ENCODE measurements at regions not wholly inside any gene's neighbourhood (a gene's known extent, or its start where the extent isn't known, plus 50 kb on each side); places are given as distances from the start of the nearest gene placed in this dataset.

- Histone ChIP-seq H3K27me3 (ENCODE audit: control insufficient read depth in 3 of 3, insufficient read depth in 3 of 3, low read length in 2 of 3) (no peaks in the 10 kb centered on the region), H3K4me3 (no peak overlapping the region)
- ATAC-seq (ENCODE audit: insufficient read depth, low FRiP score): no peak
Observed at GRCh38 chr6:50978380-50979170, 159.9 kb downstream of the TFAP2B start.

DNA sequence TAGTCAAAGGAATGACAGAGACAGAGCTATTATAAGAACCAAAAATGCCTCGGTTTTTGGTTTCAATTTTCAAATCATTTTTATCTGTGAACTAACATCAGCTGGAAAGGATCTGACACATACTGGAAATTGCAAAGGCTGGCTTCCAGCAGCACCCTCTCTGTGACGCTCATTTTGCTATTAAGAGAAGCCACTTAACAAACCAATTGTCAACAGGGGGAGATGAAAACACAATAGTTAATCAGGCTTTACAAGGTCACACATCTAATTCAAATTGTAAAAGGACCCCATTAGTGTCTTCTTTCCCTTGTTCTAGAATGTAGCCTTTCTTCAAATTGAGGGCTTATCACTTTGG is 160.5 kb downstream of the TFAP2B start:
- no peak for DNase-seq
- Histone ChIP-seq H3K36me3 (ENCODE audit: control insufficient read depth in 4 of 4, insufficient read depth in 4 of 4, low read length in 4 of 4) (no peaks in the 10 kb centered on the region), H3K4me1 (ENCODE audit: control insufficient read depth in 5 of 5, insufficient read depth in 5 of 5, low read length in 5 of 5) (no peaks in the 10 kb centered on the region)

More at GRCh38 chr6:50978380-50979170, 159.9 kb downstream of the TFAP2B start:
- TF ChIP-seq, protein P1, sequence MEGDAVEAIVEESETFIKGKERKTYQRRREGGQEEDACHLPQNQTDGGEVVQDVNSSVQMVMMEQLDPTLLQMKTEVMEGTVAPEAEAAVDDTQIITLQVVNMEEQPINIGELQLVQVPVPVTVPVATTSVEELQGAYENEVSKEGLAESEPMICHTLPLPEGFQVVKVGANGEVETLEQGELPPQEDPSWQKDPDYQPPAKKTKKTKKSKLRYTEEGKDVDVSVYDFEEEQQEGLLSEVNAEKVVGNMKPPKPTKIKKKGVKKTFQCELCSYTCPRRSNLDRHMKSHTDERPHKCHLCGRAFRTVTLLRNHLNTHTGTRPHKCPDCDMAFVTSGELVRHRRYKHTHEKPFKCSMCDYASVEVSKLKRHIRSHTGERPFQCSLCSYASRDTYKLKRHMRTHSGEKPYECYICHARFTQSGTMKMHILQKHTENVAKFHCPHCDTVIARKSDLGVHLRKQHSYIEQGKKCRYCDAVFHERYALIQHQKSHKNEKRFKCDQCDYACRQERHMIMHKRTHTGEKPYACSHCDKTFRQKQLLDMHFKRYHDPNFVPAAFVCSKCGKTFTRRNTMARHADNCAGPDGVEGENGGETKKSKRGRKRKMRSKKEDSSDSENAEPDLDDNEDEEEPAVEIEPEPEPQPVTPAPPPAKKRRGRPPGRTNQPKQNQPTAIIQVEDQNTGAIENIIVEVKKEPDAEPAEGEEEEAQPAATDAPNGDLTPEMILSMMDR (IDR thresholded peaks at IDR 0.05; ENCODE audit: control extremely low read depth, extremely low read depth): no peak
- H3K27ac ChIP-seq (ENCODE audit: low read depth in 1 of 2, low read length in 1 of 2): no peak overlapping the region
- DNase-seq: no peak
- H3K4me1 ChIP-seq (ENCODE audit: control insufficient read depth in 5 of 5, insufficient read depth in 5 of 5, low read length in 5 of 5): no peaks in the 10 kb centered on the region
- WGBS, 2 donors: 80 to 89% methylated on average over 4 of the region's 4 CpGs
- H3K9ac ChIP-seq (ENCODE audit: insufficient read depth in 1 of 2, low read length in 2 of 2): no peak overlapping the region
- no peaks in the 10 kb centered on the region for H3K36me3 ChIP-seq (ENCODE audit: control insufficient read depth in 4 of 4, insufficient read depth in 4 of 4, low read length in 4 of 4)
- no peaks in the 10 kb centered on the region for H3K9me3 ChIP-seq (ENCODE audit: control insufficient read depth in 4 of 4, insufficient read depth in 3 of 4, low read length in 3 of 4)

GRCh38 chr6:50984135-50984534 is 165.5 kb downstream of the TFAP2B start:
- no peak overlapping the region for H3K4me3 ChIP-seq
- no peak overlapping the region for H3K27ac ChIP-seq (ENCODE audit: low read depth in 1 of 2, low read length in 1 of 2)
- no peaks in the 10 kb centered on the region for H3K4me1 ChIP-seq (ENCODE audit: control insufficient read depth in 5 of 5, insufficient read depth in 5 of 5, low read length in 5 of 5)
- H3K9me3 ChIP-seq (ENCODE audit: control insufficient read depth in 4 of 4, insufficient read depth in 3 of 4, low read length in 3 of 4): no peaks in the 10 kb centered on the region
- H3K36me3 ChIP-seq (ENCODE audit: control insufficient read depth in 4 of 4, insufficient read depth in 4 of 4, low read length in 4 of 4): no peaks in the 10 kb centered on the region
- H3K9ac ChIP-seq (ENCODE audit: insufficient read depth in 1 of 2, low read length in 2 of 2): no peak overlapping the region
- ATAC-seq (ENCODE audit: insufficient read depth, low FRiP score) (no peak), DNase-seq (no peak)
- no peaks in the 10 kb centered on the region for H3K27me3 ChIP-seq (ENCODE audit: control insufficient read depth in 3 of 3, insufficient read depth in 3 of 3, low read length in 2 of 3)
- TF ChIP-seq, protein P1 (IDR thresholded peaks at IDR 0.05; ENCODE audit: control extremely low read depth, extremely low read depth): no peak
- 77 to 78% methylated on average over 3 of the region's 3 CpGs for WGBS, 2 donors

More for the DNA sequence above, 160.5 kb downstream of the TFAP2B start:
- TF ChIP-seq, protein P1 (IDR thresholded peaks at IDR 0.05; ENCODE audit: control extremely low read depth, extremely low read depth): no peak
- H3K4me3 ChIP-seq: no peak overlapping the region
- no peaks in the 10 kb centered on the region for H3K9me3 ChIP-seq (ENCODE audit: control insufficient read depth in 4 of 4, insufficient read depth in 3 of 4, low read length in 3 of 4)
- no peak overlapping the region for H3K27ac ChIP-seq (ENCODE audit: low read depth in 1 of 2, low read length in 1 of 2)
- no peak for ATAC-seq (ENCODE audit: insufficient read depth, low FRiP score)
- 58 to 80% methylated on average over 2 of the region's 2 CpGs for WGBS, 2 donors
- no peak overlapping the region for H3K9ac ChIP-seq (ENCODE audit: insufficient read depth in 1 of 2, low read length in 2 of 2)
- no peaks in the 10 kb centered on the region for H3K27me3 ChIP-seq (ENCODE audit: control insufficient read depth in 3 of 3, insufficient read depth in 3 of 3, low read length in 2 of 3)

DNA sequence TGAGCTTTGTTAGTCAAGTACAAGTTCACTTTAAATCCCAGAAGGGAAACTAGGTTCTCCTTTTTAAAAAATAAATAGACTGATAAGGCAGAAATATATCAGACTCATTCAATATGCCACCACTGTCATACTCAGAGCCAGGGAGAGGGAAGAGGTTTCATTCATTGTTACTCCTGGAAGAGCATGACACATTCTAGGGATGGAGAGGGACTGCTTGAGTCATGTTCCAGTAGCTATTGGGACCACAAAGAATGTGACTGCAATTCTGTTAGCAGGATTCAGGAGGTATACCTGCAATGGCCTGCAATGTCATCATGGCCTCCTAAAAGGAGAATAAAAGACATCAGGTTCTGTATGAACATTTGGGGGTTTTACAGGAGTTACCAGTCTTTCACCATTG is 167.6 kb downstream of the TFAP2B start:
- no peak for ATAC-seq (ENCODE audit: insufficient read depth, low FRiP score)
- no peaks in the 10 kb centered on the region for H3K27me3 ChIP-seq (ENCODE audit: control insufficient read depth in 3 of 3, insufficient read depth in 3 of 3, low read length in 2 of 3)
- no peaks in the 10 kb centered on the region for H3K36me3 ChIP-seq (ENCODE audit: control insufficient read depth in 4 of 4, insufficient read depth in 4 of 4, low read length in 4 of 4)
- H3K9me3 ChIP-seq (ENCODE audit: control insufficient read depth in 4 of 4, insufficient read depth in 3 of 4, low read length in 3 of 4): no peaks in the 10 kb centered on the region
- H3K4me1 ChIP-seq (ENCODE audit: control insufficient read depth in 5 of 5, insufficient read depth in 5 of 5, low read length in 5 of 5): no peaks in the 10 kb centered on the region
- no peak overlapping the region for H3K27ac ChIP-seq (ENCODE audit: low read depth in 1 of 2, low read length in 1 of 2)
- DNase-seq: no peak
- no peak overlapping the region for H3K9ac ChIP-seq (ENCODE audit: insufficient read depth in 1 of 2, low read length in 2 of 2)
- H3K4me3 ChIP-seq: no peak overlapping the region
- TF ChIP-seq, protein P1 (IDR thresholded peaks at IDR 0.05; ENCODE audit: control extremely low read depth, extremely low read depth): no peak
